RWPE2 (cell line): ENCODE measurements at regions not wholly inside any gene's neighbourhood (a gene's known extent, or its start where the extent isn't known, plus 50 kb on each side); places are given as distances from the start of the nearest gene placed in this dataset.

Source experiments
- ATAC-seq: fragments of 200-7000 bp; cut with Tn5 transposase; 3 replicates; pipeline ENCODE4 v1.9.1; 2021; ENCODE audit warnings: low read depth
- DNase-seq: peaks from one replicate; pipeline ENCODE4 v3.0.0-alpha.2; 2020; ENCODE audit warnings: low spot score
- H3K27ac ChIP-seq: fragments of 450-650 bp; 2 replicates; pipeline ENCODE4 v1.5.1; 2017; ENCODE audit warnings: mild to moderate bottlenecking; ENCODE audit not compliant: poor library complexity, severe bottlenecking
- H3K27me3 ChIP-seq: fragments of 250-450 bp; sonication (Bioruptor Pico); 2 replicates; pipeline ENCODE4 v1.5.1; 2021; ENCODE audit warnings: mild to moderate bottlenecking, moderate library complexity; ENCODE audit not compliant: insufficient read depth, poor library complexity, severe bottlenecking
- H3K36me3 ChIP-seq: fragments of 250-450 bp; sonication (Bioruptor Pico); 2 replicates; pipeline ENCODE4 v1.5.1; 2020; ENCODE audit warnings: low read depth, mild to moderate bottlenecking, moderate library complexity
- H3K4me1 ChIP-seq: fragments of 250-450 bp; sonication (Bioruptor Pico); 2 replicates; pipeline ENCODE4 v1.5.1; 2021; ENCODE audit warnings: mild to moderate bottlenecking, moderate library complexity; ENCODE audit not compliant: insufficient read depth, poor library complexity, severe bottlenecking
- H3K4me3 ChIP-seq: fragments of 250-450 bp; sonication (Bioruptor Pico); 2 replicates; pipeline ENCODE4 v1.5.1; 2021; ENCODE audit warnings: mild to moderate bottlenecking, moderate library complexity; ENCODE audit not compliant: severe bottlenecking
- H3K9me3 ChIP-seq: fragments of 250-450 bp; sonication (Bioruptor Pico); 2 replicates; pipeline ENCODE4 v1.5.1; 2021; ENCODE audit warnings: mild to moderate bottlenecking, moderate library complexity; ENCODE audit not compliant: severe bottlenecking
- TF ChIP-seq, protein P1 (sequence below): fragments of 450-650 bp; IDR thresholded peaks from one replicate; pipeline ENCODE4 v1.5.1; 2017; ENCODE audit warnings: mild to moderate bottlenecking, moderate library complexity; ENCODE audit not compliant: poor library complexity, severe bottlenecking

DNA sequence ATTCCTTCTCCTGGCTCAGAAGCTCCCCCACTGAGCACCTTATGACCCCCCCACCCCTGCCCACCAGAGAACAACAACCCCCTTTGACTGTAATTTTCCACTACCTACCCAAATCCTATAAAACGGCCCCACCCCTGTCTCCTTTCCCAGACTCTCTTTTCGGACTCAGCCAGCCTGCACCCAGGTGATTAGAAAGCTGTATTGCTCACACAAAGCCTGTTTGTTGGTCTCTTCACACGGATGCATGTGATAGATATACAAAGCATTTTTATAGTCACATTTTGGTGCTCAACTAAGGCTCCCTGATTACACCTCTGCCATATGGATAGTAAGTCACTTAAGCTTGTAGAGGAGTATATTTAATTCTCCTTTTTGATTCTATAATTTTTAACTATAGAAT lies 985.8 kb downstream of the REEP3 start:
- Histone ChIP-seq H3K4me1 (no peaks in the 10 kb centered on the region), H3K4me3 (no peak overlapping the region), H3K27ac (no peak overlapping the region), H3K9me3 (no peaks in the 10 kb centered on the region), H3K36me3 (no peaks in the 10 kb centered on the region), H3K27me3 (no peaks in the 10 kb centered on the region)
- TF ChIP-seq, protein P1, sequence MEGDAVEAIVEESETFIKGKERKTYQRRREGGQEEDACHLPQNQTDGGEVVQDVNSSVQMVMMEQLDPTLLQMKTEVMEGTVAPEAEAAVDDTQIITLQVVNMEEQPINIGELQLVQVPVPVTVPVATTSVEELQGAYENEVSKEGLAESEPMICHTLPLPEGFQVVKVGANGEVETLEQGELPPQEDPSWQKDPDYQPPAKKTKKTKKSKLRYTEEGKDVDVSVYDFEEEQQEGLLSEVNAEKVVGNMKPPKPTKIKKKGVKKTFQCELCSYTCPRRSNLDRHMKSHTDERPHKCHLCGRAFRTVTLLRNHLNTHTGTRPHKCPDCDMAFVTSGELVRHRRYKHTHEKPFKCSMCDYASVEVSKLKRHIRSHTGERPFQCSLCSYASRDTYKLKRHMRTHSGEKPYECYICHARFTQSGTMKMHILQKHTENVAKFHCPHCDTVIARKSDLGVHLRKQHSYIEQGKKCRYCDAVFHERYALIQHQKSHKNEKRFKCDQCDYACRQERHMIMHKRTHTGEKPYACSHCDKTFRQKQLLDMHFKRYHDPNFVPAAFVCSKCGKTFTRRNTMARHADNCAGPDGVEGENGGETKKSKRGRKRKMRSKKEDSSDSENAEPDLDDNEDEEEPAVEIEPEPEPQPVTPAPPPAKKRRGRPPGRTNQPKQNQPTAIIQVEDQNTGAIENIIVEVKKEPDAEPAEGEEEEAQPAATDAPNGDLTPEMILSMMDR = no peak
- no peak for DNase-seq
- ATAC-seq = no peak

DNA sequence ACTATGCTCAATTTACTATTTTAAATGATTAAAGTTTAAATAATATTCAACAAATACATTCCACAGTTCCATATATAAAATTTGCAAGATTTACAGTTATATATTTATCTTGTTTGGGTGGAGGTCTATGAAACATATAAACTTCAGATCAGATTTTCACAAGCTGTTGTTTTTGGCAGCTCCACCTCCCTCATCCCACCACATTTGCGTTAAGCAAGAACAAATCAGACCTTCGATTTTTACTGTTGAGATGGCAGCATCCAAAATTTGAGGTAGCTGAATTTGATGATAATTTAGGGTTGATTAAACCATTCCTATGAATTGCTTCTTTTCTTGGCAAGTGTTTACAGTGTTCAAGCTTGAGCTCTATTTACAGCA lies 986.4 kb downstream of the REEP3 start:
- TF ChIP-seq, protein P1 = no peak
- Histone ChIP-seq H3K27me3 (no peaks in the 10 kb centered on the region), H3K4me3 (no peak overlapping the region), H3K4me1 (no peaks in the 10 kb centered on the region), H3K27ac (no peak overlapping the region), H3K9me3 (no peaks in the 10 kb centered on the region), H3K36me3 (no peaks in the 10 kb centered on the region)
- ATAC-seq = no peak
- no peak for DNase-seq

DNA sequence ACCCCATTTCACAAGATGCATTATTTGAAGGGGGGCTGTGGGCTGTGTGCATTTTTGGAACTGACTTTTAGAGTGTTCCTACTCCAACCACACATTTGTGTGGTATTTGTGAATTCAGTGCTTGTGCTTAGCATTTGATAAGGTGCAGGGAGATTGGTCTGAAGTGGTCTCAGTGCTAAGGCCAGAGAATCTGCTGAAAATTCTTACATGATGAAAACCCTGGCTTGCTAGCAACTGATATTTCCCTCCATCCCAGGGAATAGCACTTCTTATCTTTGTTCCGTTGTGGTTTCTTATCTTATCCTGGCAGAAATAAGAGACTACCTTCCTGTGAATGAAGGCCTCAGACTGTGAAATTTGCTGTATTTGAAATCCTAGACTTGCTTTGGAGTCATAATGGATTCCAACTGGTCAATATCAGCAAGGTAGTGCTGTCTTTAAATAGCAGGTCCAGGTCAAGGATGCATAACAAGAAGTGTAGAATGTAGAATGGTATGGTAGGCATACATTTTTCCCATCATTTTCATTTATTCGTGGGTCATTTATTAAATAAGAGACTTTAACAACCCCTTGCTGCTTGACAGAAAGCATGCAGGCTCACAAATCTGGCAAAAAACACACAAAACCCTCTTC lies 986.9 kb downstream of the REEP3 start:
- Histone ChIP-seq H3K9me3 (no peaks in the 10 kb centered on the region), H3K36me3 (no peaks in the 10 kb centered on the region), H3K4me1 (no peaks in the 10 kb centered on the region), H3K27me3 (no peaks in the 10 kb centered on the region), H3K4me3 (no peak overlapping the region), H3K27ac (no peak overlapping the region)
- TF ChIP-seq, protein P1 = no peak
- ATAC-seq (no peak), DNase-seq (no peak)

DNA sequence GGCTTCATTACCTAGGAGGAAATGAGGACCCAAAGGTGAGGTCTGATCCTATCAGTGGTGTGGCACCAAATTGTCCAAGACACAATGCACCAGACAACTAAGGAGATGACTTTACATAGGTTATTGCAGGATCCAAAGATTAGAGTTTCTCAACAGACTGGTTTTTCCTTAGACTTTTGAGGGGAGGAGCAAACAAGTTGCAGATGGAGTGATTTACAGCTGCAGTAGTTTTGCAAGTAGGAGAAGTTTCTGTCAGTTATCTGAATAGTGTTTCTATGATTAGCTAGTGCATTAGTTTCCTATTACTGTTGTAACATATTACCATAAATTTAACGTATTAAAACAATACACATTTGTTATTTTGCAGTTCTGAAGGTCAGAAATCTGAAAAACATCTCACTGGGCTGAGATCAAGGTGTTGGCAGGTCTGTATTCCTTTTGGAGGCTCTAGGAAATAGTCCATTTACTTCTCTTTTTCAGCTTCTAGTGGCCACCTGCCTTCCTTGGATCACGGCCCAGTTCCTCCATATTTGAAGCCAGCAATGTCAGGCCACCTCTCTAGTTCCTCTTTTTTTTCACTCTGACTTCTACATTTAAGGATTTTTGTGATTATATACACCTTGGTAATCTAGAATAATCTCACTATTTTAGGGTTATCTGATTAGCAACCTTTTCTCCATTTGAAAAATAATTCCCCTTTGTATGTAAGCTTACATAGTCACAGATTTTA lies 994.9 kb downstream of the REEP3 start:
- ATAC-seq = no peak
- Histone ChIP-seq H3K4me1 (no peaks in the 10 kb centered on the region), H3K9me3 (no peaks in the 10 kb centered on the region), H3K27ac (no peak overlapping the region), H3K27me3 (no peaks in the 10 kb centered on the region), H3K4me3 (no peak overlapping the region), H3K36me3 (no peaks in the 10 kb centered on the region)
- TF ChIP-seq, protein P1 = no peak
- DNase-seq = no peak

DNA sequence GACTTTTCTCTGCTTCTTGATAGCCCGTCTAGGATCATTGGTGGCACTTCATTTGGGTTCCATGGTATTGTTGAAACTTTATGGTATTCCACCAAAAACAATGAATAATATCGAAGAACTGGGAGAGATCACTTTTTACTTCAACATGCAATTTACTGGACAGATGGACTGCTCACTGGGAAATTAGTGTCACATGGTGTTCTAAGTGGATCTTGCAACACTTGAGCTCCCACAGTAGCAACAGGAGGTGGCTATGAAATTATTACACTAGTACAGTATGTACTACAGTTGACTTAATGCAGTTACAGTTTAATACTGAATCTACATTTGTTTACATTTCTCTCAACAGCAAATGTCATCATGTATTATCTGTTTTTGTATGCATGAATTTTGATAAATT lies 997.3 kb downstream of the REEP3 start:
- no peaks in the 10 kb centered on the region for H3K27me3 ChIP-seq
- H3K4me1 ChIP-seq = no peaks in the 10 kb centered on the region
- DNase-seq (no peak), ATAC-seq (no peak)
- H3K27ac ChIP-seq = no peak overlapping the region
- no peak overlapping the region for H3K4me3 ChIP-seq
- H3K36me3 ChIP-seq = no peaks in the 10 kb centered on the region
- TF ChIP-seq, protein P1 = no peak
- no peaks in the 10 kb centered on the region for H3K9me3 ChIP-seq
